ENCODE measurements at regions not wholly inside any gene's neighbourhood (a gene's known extent, or its start where the extent isn't known, plus 50 kb on each side); places are given as distances from the start of the nearest gene placed in this dataset.
A peak's percentile ranks its signal among the peaks of the same experiment; 100 is the strongest.

GRCh38 chr10:71067098-71067740 is 145.2 kb upstream of the UNC5B start:
- Histone ChIP-seq H4K20me1 (ENCODE audit: control insufficient read depth, extremely low read depth, insufficient read depth, low read length) (no peaks in the 10 kb centered on the region), H3K4me1 (ENCODE audit: control insufficient read depth, extremely low read depth, insufficient read depth, low read length) (peaks cover 8% of the 10 kb centered on the region), H3K4me3 (ENCODE audit: control insufficient read depth in 2 of 3, extremely low read depth in 1 of 3, insufficient read depth in 2 of 3, low read depth in 1 of 3, low read length in 3 of 3) (no peak overlapping the region), H3K27ac (ENCODE audit: control insufficient read depth, insufficient read depth, low read length) (no peak overlapping the region), H3K9ac (ENCODE audit: control insufficient read depth, extremely low read depth, insufficient read depth, low read length) (no peak overlapping the region), H3K36me3 (ENCODE audit: control insufficient read depth in 2 of 2, extremely low read depth in 1 of 2, insufficient read depth in 2 of 2, low read length in 2 of 2) (no peaks in the 10 kb centered on the region), H3K9me3 (ENCODE audit: control insufficient read depth, low read depth, low read length) (no peaks in the 10 kb centered on the region), H2AFZ (ENCODE audit: control insufficient read depth, low read length) (no peak overlapping the region), H3K4me2 (ENCODE audit: control insufficient read depth, extremely low read depth, insufficient read depth, low read depth, low read length) (no peak overlapping the region), H3K9me1 (ENCODE audit: control insufficient read depth, extremely low read depth, insufficient read depth, low read length) (no peaks in the 10 kb centered on the region), H3K27me3 (ENCODE audit: control insufficient read depth, extremely low read depth, insufficient read depth, low read length) (peaks cover 8% of the 10 kb centered on the region), H3K79me2 (ENCODE audit: control insufficient read depth, insufficient read depth, low read length) (no peaks in the 10 kb centered on the region)
- TF ChIP-seq CTCF (optimal IDR thresholded peaks at IDR 0.05 in 1 of 3, IDR thresholded peaks at IDR 0.05 in 1 of 3, conservative IDR thresholded peaks at IDR 0.05 in 1 of 3; ENCODE audit: extremely low read depth in 1 of 3, insufficient read depth in 2 of 3, low read length in 3 of 3) = no peak
- TF ChIP-seq EZH2 (IDR thresholded peaks at IDR 0.05; ENCODE audit: low read length) = no peak
- no peak for DNase-seq (ENCODE audit: low read depth, low spot score)
- dilution Hi-C loops (cut with MboI; ENCODE audit: extremely low pct_ligation_motif_present, low sequenced_read_pairs) = no loop called here
- no peak for FAIRE-seq

GRCh38 chr10:71068861-71069271 is 143.5 kb upstream of the UNC5B start:
- Histone ChIP-seq H3K27me3 (ENCODE audit: control insufficient read depth, extremely low read depth, insufficient read depth, low read length) (peaks cover 22% of the 10 kb centered on the region), H3K9me3 (ENCODE audit: control insufficient read depth, low read depth, low read length) (no peaks in the 10 kb centered on the region), H3K36me3 (ENCODE audit: control insufficient read depth in 2 of 2, extremely low read depth in 1 of 2, insufficient read depth in 2 of 2, low read length in 2 of 2) (no peaks in the 10 kb centered on the region), H3K4me2 (ENCODE audit: control insufficient read depth, extremely low read depth, insufficient read depth, low read depth, low read length) (peak overlapping the region; percentile 34), H3K4me1 (ENCODE audit: control insufficient read depth, extremely low read depth, insufficient read depth, low read length) (peaks cover 8% of the 10 kb centered on the region), H3K27ac (ENCODE audit: control insufficient read depth, insufficient read depth, low read length) (no peak overlapping the region), H3K79me2 (ENCODE audit: control insufficient read depth, insufficient read depth, low read length) (no peaks in the 10 kb centered on the region), H3K4me3 (ENCODE audit: control insufficient read depth in 2 of 3, extremely low read depth in 1 of 3, insufficient read depth in 2 of 3, low read depth in 1 of 3, low read length in 3 of 3) (no peak overlapping the region), H4K20me1 (ENCODE audit: control insufficient read depth, extremely low read depth, insufficient read depth, low read length) (no peaks in the 10 kb centered on the region), H3K9ac (ENCODE audit: control insufficient read depth, extremely low read depth, insufficient read depth, low read length) (no peak overlapping the region), H2AFZ (ENCODE audit: control insufficient read depth, low read length) (peak overlapping the region; percentile 80), H3K9me1 (ENCODE audit: control insufficient read depth, extremely low read depth, insufficient read depth, low read length) (no peaks in the 10 kb centered on the region)
- DNase-seq (ENCODE audit: low read depth, low spot score) = peak; percentile 38
- no peak for TF ChIP-seq EZH2 (IDR thresholded peaks at IDR 0.05; ENCODE audit: low read length)
- TF ChIP-seq CTCF (optimal IDR thresholded peaks at IDR 0.05 in 1 of 3, IDR thresholded peaks at IDR 0.05 in 1 of 3, conservative IDR thresholded peaks at IDR 0.05 in 1 of 3; ENCODE audit: extremely low read depth in 1 of 3, insufficient read depth in 2 of 3, low read length in 3 of 3) = no peak
- dilution Hi-C loops (cut with MboI; ENCODE audit: extremely low pct_ligation_motif_present, low sequenced_read_pairs) = no loop called here
- peak; percentile 81 for FAIRE-seq

Measured in keratinocyte (primary cell).